Stomach (tissue), 8 donors: ENCODE measurements at regions not wholly inside any gene's neighbourhood (a gene's known extent, or its start where the extent isn't known, plus 50 kb on each side); places are given as distances from the start of the nearest gene placed in this dataset.

Source experiments
- DNase-seq, 2 donors: peaks; one replicate each; pipeline versions ENCODE4 v3.0.0 to v3.0.0-alpha.2; 2013 to 2019
- H3K27ac ChIP-seq, 5 donors: fragments of 200-600 bp in 4 of 5; sonication (generic) in 4 of 5; one replicate each; pipeline ENCODE4 v1.5.1; 2013 to 2019; ENCODE audit warnings: mild to moderate bottlenecking in 1 of 5, moderate library complexity in 1 of 5
- H3K27me3 ChIP-seq, 3 donors: fragments of 200-600 bp; sonication (generic); one replicate each; pipeline ENCODE4 v1.5.1; 2017 to 2019; ENCODE audit warnings: mixed run types in 1 of 3
- H3K36me3 ChIP-seq, 4 donors: fragments of 200-600 bp; sonication (generic); 1 replicate in 3 of 4; 2 replicates in 1 of 4; pipeline ENCODE4 v1.5.1; 2016 to 2019
- H3K4me1 ChIP-seq, 4 donors: fragments of 200-600 bp; sonication (generic); one replicate each; pipeline ENCODE4 v1.5.1; 2016 to 2019
- H3K4me3 ChIP-seq, 4 donors: fragments of 200-600 bp; sonication (generic) in 3 of 4; one replicate each; pipeline ENCODE4 v1.5.1; 2016 to 2019; ENCODE audit warnings: mild to moderate bottlenecking in 1 of 4
- H3K9me3 ChIP-seq, 4 donors: fragments of 200-600 bp; sonication (generic); one replicate each; pipeline ENCODE4 v1.5.1; 2016 to 2019
- CTCF ChIP-seq, 7 experiments: fragments of 450-650 bp in 4 of 7; fragments of 200-600 bp in 3 of 7; sonication (generic) in 3 of 7; IDR thresholded peaks; one replicate each; pipeline ENCODE4 v1.5.1; 2016 to 2019; ENCODE audit warnings: antibody characterized with exemption in 7 of 7, control low read depth in 2 of 7, mild to moderate bottlenecking in 1 of 7
- EP300 ChIP-seq: sonication (generic); formaldehyde crosslinking; IDR thresholded peaks from one replicate; pipeline ENCODE4 v1.6.1; 2017; ENCODE audit warnings: antibody characterized with exemption
- POLR2A ChIP-seq, 4 donors: fragments of 450-650 bp; IDR thresholded peaks; one replicate each; pipeline ENCODE4 v1.6.1; 2016; ENCODE audit warnings: antibody characterized with exemption in 4 of 4, control low read depth in 2 of 4, mild to moderate bottlenecking in 1 of 4, moderate library complexity in 1 of 4
- POLR2AphosphoS5 ChIP-seq, 3 donors: sonication (generic); formaldehyde crosslinking; IDR thresholded peaks; one replicate each; pipeline ENCODE4 v1.6.1; 2016; ENCODE audit warnings: antibody characterized with exemption in 3 of 3
- WGBS, 5 donors: extraction: QIAGEN DNeasy Blood & Tissue Kit in 3 of 5; methylation state at CpG; one replicate each; pipeline versions ENCODE4 v1.1.5 to v1.1.7; 2013 to 2018; 5-methylcytosine and 5-hydroxymethylcytosine counted together
- intact Hi-C: fragments of 100-400 bp; cut with DNase I; formaldehyde crosslinking; loops from one replicate; pipeline ENCODE4 v1.15.1; 2023; ENCODE audit warnings: low total_unique reads
- donor health status: healthy with polysubstance abuse.
- donor health status: Bipolar disorder and iron deficiency.
- donor health status: healthy.

- Histone ChIP-seq H3K27me3 (no peaks in the 10 kb centered on the region), H3K4me1 (no peaks in the 10 kb centered on the region), H3K4me3 (no peak overlapping the region), H3K27ac (no peak overlapping the region), H3K36me3 (no peaks in the 10 kb centered on the region), H3K9me3 (no peaks in the 10 kb centered on the region)
- intact Hi-C loops: no loop called here
- DNase-seq: no peak
- no peak for TF ChIP-seq POLR2A (IDR thresholded peaks at IDR 0.05)
- TF ChIP-seq CTCF (IDR thresholded peaks at IDR 0.05): no peak
- TF ChIP-seq POLR2AphosphoS5 (IDR thresholded peaks at IDR 0.05): no peak
- TF ChIP-seq EP300: no peak
Measured at GRCh38 chrY:14330362-14330761, 194.0 kb upstream of the NLGN4Y start.

GRCh38 chrY:14339524-14339923 is 184.8 kb upstream of the NLGN4Y start:
- TF ChIP-seq POLR2AphosphoS5 (IDR thresholded peaks at IDR 0.05): no peak
- Histone ChIP-seq H3K4me1 (no peaks in the 10 kb centered on the region), H3K27ac (no peak overlapping the region), H3K36me3 (no peaks in the 10 kb centered on the region), H3K9me3 (no peaks in the 10 kb centered on the region), H3K4me3 (no peak overlapping the region), H3K27me3 (no peaks in the 10 kb centered on the region)
- intact Hi-C loops: no loop called here
- WGBS, 5 donors: 81 to 87% (median 86%) methylated on average over 4 of the region's 4 CpGs; no CpG with 5 or more reads in 2 of the 5 donors
- no peak for DNase-seq

- no peak for DNase-seq
- no peaks in the 10 kb centered on the region for H3K36me3 ChIP-seq
- no peaks in the 10 kb centered on the region for H3K27me3 ChIP-seq
- no peaks in the 10 kb centered on the region for H3K4me1 ChIP-seq
- H3K9me3 ChIP-seq: no peaks in the 10 kb centered on the region
- H3K27ac ChIP-seq: no peak overlapping the region
- intact Hi-C loops: no loop called here
- no peak overlapping the region for H3K4me3 ChIP-seq
- 31 to 69% (median 68%) methylated on average over 6 of the region's 6 CpGs; no CpG with 5 or more reads in 2 of the 5 donors for WGBS, 5 donors
- TF ChIP-seq POLR2A (IDR thresholded peaks at IDR 0.05) (no peak), EP300 (no peak), CTCF (IDR thresholded peaks at IDR 0.05) (no peak)
Measured at GRCh38 chrY:14340459-14341143, 183.7 kb upstream of the NLGN4Y start.

- WGBS, 5 donors: 36 to 45% (median 41%) methylated on average over 5 of the region's 5 CpGs; no CpG with 5 or more reads in 2 of the 5 donors
- no peak for DNase-seq
- H3K36me3 ChIP-seq: no peaks in the 10 kb centered on the region
- H3K9me3 ChIP-seq: no peaks in the 10 kb centered on the region
- H3K27ac ChIP-seq: no peak overlapping the region
- intact Hi-C loops: no loop called here
- H3K27me3 ChIP-seq: no peaks in the 10 kb centered on the region
- H3K4me1 ChIP-seq: no peaks in the 10 kb centered on the region
- TF ChIP-seq CTCF (IDR thresholded peaks at IDR 0.05): no peak
- TF ChIP-seq POLR2AphosphoS5 (IDR thresholded peaks at IDR 0.05): no peak
- TF ChIP-seq EP300: no peak
- TF ChIP-seq POLR2A (IDR thresholded peaks at IDR 0.05): no peak
- H3K4me3 ChIP-seq: peak overlapping the region in 1 of 4 donors; percentile 13
Measured at GRCh38 chrY:14344648-14345333, 179.5 kb upstream of the NLGN4Y start.

- H3K27ac ChIP-seq: no peak overlapping the region
Measured at GRCh38 chrY:14351590-14351989, 172.7 kb upstream of the NLGN4Y start.

More at GRCh38 chrY:14351590-14351989, 172.7 kb upstream of the NLGN4Y start:
- 22 to 25% (median 24%) methylated on average over 1 of the region's 1 CpG; no CpG with 5 or more reads in 2 of the 5 donors for WGBS, 5 donors
- intact Hi-C loops: no loop called here
- no peak overlapping the region for H3K4me3 ChIP-seq
- no peak for TF ChIP-seq EP300
- TF ChIP-seq POLR2AphosphoS5 (IDR thresholded peaks at IDR 0.05): no peak
- no peak for TF ChIP-seq CTCF (IDR thresholded peaks at IDR 0.05)
- H3K27me3 ChIP-seq: no peaks in the 10 kb centered on the region
- H3K36me3 ChIP-seq: no peaks in the 10 kb centered on the region
- DNase-seq: no peak
- no peaks in the 10 kb centered on the region for H3K9me3 ChIP-seq
- no peaks in the 10 kb centered on the region for H3K4me1 ChIP-seq
